ENCODE measurements at regions not wholly inside any gene's neighbourhood (a gene's known extent, or its start where the extent isn't known, plus 50 kb on each side); places are given as distances from the start of the nearest gene placed in this dataset.

GRCh38 chrX:38896724-38897298, 95.6 kb downstream of the MID1IP1 start:
- no peaks in the 10 kb centered on the region for H3K9me3 Mint-ChIP-seq
- H3K36me3 Mint-ChIP-seq (ENCODE audit: low read depth): no peaks in the 10 kb centered on the region
- intact Hi-C loops (cut with micrococcal nuclease): no loop called here
- H3K4me1 Mint-ChIP-seq (ENCODE audit: low read depth): peaks cover 9% of the 10 kb centered on the region
- no peak overlapping the region for H3K27ac Mint-ChIP-seq
- no peak overlapping the region for H3K4me3 Mint-ChIP-seq
- no peaks in the 10 kb centered on the region for H3K27me3 Mint-ChIP-seq

GRCh38 chrX:38898261-38898660, 97.0 kb downstream of the MID1IP1 start:
- H3K36me3 Mint-ChIP-seq (ENCODE audit: low read depth): no peaks in the 10 kb centered on the region
- no peak overlapping the region for H3K27ac Mint-ChIP-seq
- intact Hi-C loops (cut with micrococcal nuclease): no loop called here
- peaks cover 9% of the 10 kb centered on the region for H3K4me1 Mint-ChIP-seq (ENCODE audit: low read depth)
- H3K4me3 Mint-ChIP-seq: no peak overlapping the region
- no peaks in the 10 kb centered on the region for H3K27me3 Mint-ChIP-seq
- H3K9me3 Mint-ChIP-seq: no peaks in the 10 kb centered on the region

GRCh38 chrX:38899650-38900049, 98.4 kb downstream of the MID1IP1 start:
- Mint-ChIP-seq H3K4me1 (ENCODE audit: low read depth) (peaks cover 9% of the 10 kb centered on the region), H3K36me3 (ENCODE audit: low read depth) (no peaks in the 10 kb centered on the region), H3K27me3 (no peaks in the 10 kb centered on the region), H3K27ac (no peak overlapping the region), H3K9me3 (no peaks in the 10 kb centered on the region), H3K4me3 (no peak overlapping the region)
- intact Hi-C loops (cut with micrococcal nuclease): no loop called here

- H3K27me3 Mint-ChIP-seq: no peaks in the 10 kb centered on the region
- H3K4me3 Mint-ChIP-seq: no peak overlapping the region
- intact Hi-C loops (cut with micrococcal nuclease): no loop called here
- H3K27ac Mint-ChIP-seq: no peak overlapping the region
- no peaks in the 10 kb centered on the region for H3K36me3 Mint-ChIP-seq (ENCODE audit: low read depth)
- peaks cover 9% of the 10 kb centered on the region for H3K4me1 Mint-ChIP-seq (ENCODE audit: low read depth)
- H3K9me3 Mint-ChIP-seq: no peaks in the 10 kb centered on the region
Measured at GRCh38 chrX:38900719-38901118, 99.5 kb downstream of the MID1IP1 start.

- Mint-ChIP-seq H3K27me3 (no peaks in the 10 kb centered on the region), H3K4me3 (no peak overlapping the region), H3K27ac (no peak overlapping the region), H3K36me3 (ENCODE audit: low read depth) (no peaks in the 10 kb centered on the region), H3K4me1 (ENCODE audit: low read depth) (peaks cover 9% of the 10 kb centered on the region), H3K9me3 (no peaks in the 10 kb centered on the region)
- intact Hi-C loops (cut with micrococcal nuclease): no loop called here
Measured at GRCh38 chrX:38902972-38903492, 101.8 kb downstream of the MID1IP1 start.

GRCh38 chrX:38916801-38917200, 115.5 kb downstream of the MID1IP1 start:
- Mint-ChIP-seq H3K36me3 (ENCODE audit: low read depth) (no peaks in the 10 kb centered on the region), H3K4me3 (no peak overlapping the region), H3K27ac (no peak overlapping the region), H3K27me3 (no peaks in the 10 kb centered on the region), H3K4me1 (ENCODE audit: low read depth) (no peaks in the 10 kb centered on the region), H3K9me3 (no peaks in the 10 kb centered on the region)
- intact Hi-C loops (cut with micrococcal nuclease): no loop called here

GRCh38 chrX:38917954-38918353, 116.7 kb downstream of the MID1IP1 start:
- Mint-ChIP-seq H3K27me3 (no peaks in the 10 kb centered on the region), H3K36me3 (ENCODE audit: low read depth) (no peaks in the 10 kb centered on the region)
- intact Hi-C loops (cut with micrococcal nuclease): no loop called here

GRCh38 chrX:38919202-38919601, 117.9 kb downstream of the MID1IP1 start:
- Mint-ChIP-seq H3K27me3 (no peaks in the 10 kb centered on the region), H3K36me3 (ENCODE audit: low read depth) (no peaks in the 10 kb centered on the region), H3K4me3 (no peak overlapping the region), H3K9me3 (no peaks in the 10 kb centered on the region), H3K27ac (no peak overlapping the region), H3K4me1 (ENCODE audit: low read depth) (no peaks in the 10 kb centered on the region)
- intact Hi-C loops (cut with micrococcal nuclease): no loop called here

More at GRCh38 chrX:38917954-38918353, 116.7 kb downstream of the MID1IP1 start:
- H3K27ac Mint-ChIP-seq: no peak overlapping the region
- H3K4me3 Mint-ChIP-seq: no peak overlapping the region
- H3K4me1 Mint-ChIP-seq (ENCODE audit: low read depth): no peaks in the 10 kb centered on the region
- H3K9me3 Mint-ChIP-seq: no peaks in the 10 kb centered on the region

- no peaks in the 10 kb centered on the region for H3K4me1 Mint-ChIP-seq (ENCODE audit: low read depth)
- intact Hi-C loops (cut with micrococcal nuclease): no loop called here
- H3K27ac Mint-ChIP-seq: no peak overlapping the region
- H3K27me3 Mint-ChIP-seq: no peaks in the 10 kb centered on the region
- H3K9me3 Mint-ChIP-seq: no peaks in the 10 kb centered on the region
- no peaks in the 10 kb centered on the region for H3K36me3 Mint-ChIP-seq (ENCODE audit: low read depth)
- no peak overlapping the region for H3K4me3 Mint-ChIP-seq
Measured at GRCh38 chrX:38919853-38920528, 118.7 kb downstream of the MID1IP1 start.

GRCh38 chrX:38923451-38923969, 122.3 kb downstream of the MID1IP1 start:
- Mint-ChIP-seq H3K36me3 (ENCODE audit: low read depth) (no peaks in the 10 kb centered on the region), H3K27me3 (no peaks in the 10 kb centered on the region), H3K4me3 (no peak overlapping the region), H3K27ac (no peak overlapping the region), H3K9me3 (no peaks in the 10 kb centered on the region), H3K4me1 (ENCODE audit: low read depth) (no peaks in the 10 kb centered on the region)
- intact Hi-C loops (cut with micrococcal nuclease): no loop called here

GRCh38 chrX:38927592-38927991, 126.3 kb downstream of the MID1IP1 start:
- H3K36me3 Mint-ChIP-seq (ENCODE audit: low read depth): no peaks in the 10 kb centered on the region
- H3K4me3 Mint-ChIP-seq: no peak overlapping the region
- H3K9me3 Mint-ChIP-seq: no peaks in the 10 kb centered on the region
- H3K27me3 Mint-ChIP-seq: no peaks in the 10 kb centered on the region
- intact Hi-C loops (cut with micrococcal nuclease): no loop called here
- no peak overlapping the region for H3K27ac Mint-ChIP-seq
- H3K4me1 Mint-ChIP-seq (ENCODE audit: low read depth): peaks cover 5% of the 10 kb centered on the region

GRCh38 chrX:38929966-38930421, 128.7 kb downstream of the MID1IP1 start:
- Mint-ChIP-seq H3K4me3 (no peak overlapping the region), H3K27ac (no peak overlapping the region), H3K27me3 (no peaks in the 10 kb centered on the region), H3K36me3 (ENCODE audit: low read depth) (no peaks in the 10 kb centered on the region), H3K4me1 (ENCODE audit: low read depth) (peaks cover 5% of the 10 kb centered on the region), H3K9me3 (no peaks in the 10 kb centered on the region)
- intact Hi-C loops (cut with micrococcal nuclease): no loop called here

GRCh38 chrX:38930474-38930873, 129.2 kb downstream of the MID1IP1 start:
- Mint-ChIP-seq H3K27ac (no peak overlapping the region), H3K4me3 (no peak overlapping the region), H3K27me3 (no peaks in the 10 kb centered on the region), H3K4me1 (ENCODE audit: low read depth) (peaks cover 5% of the 10 kb centered on the region), H3K9me3 (no peaks in the 10 kb centered on the region), H3K36me3 (ENCODE audit: low read depth) (no peaks in the 10 kb centered on the region)
- intact Hi-C loops (cut with micrococcal nuclease): no loop called here

- intact Hi-C loops (cut with micrococcal nuclease): no loop called here
- H3K9me3 Mint-ChIP-seq: no peaks in the 10 kb centered on the region
- no peaks in the 10 kb centered on the region for H3K27me3 Mint-ChIP-seq
- H3K4me3 Mint-ChIP-seq: no peak overlapping the region
- H3K27ac Mint-ChIP-seq: no peak overlapping the region
- H3K36me3 Mint-ChIP-seq (ENCODE audit: low read depth): no peaks in the 10 kb centered on the region
- H3K4me1 Mint-ChIP-seq (ENCODE audit: low read depth): peaks cover 5% of the 10 kb centered on the region
Measured at GRCh38 chrX:38935561-38935960, 134.3 kb downstream of the MID1IP1 start.
